IMR-90 (cell line): ENCODE measurements at regions not wholly inside any gene's neighbourhood (a gene's known extent, or its start where the extent isn't known, plus 50 kb on each side); places are given as distances from the start of the nearest gene placed in this dataset.

Experiments used
- ATAC-seq: fragments of 200-7000 bp; cut with Tn5 transposase; 2 replicates; pipeline ENCODE4 v1.9.1; 2020; ENCODE audit warnings: low read depth, mild to moderate bottlenecking, moderate library complexity
- BruUV-seq: library from RNA; stranded (reverse); fragments of 400-500 nt; replicated peaks from 2 replicates; lab custom pipeline; 2021; lab: Mats Ljungman, UMichigan
- CTCF ChIA-PET: fragments of 300-600 bp; formaldehyde crosslinking; extraction: SDS; loops from one replicate; lab custom pipeline; 2021; ENCODE audit warnings: antibody characterized with exemption; lab: Yijun Ruan, JAX
- POLR2A ChIA-PET: fragments of 300-600 bp; sonication (Branson Sonifier 250); formaldehyde crosslinking; loops from one replicate; lab custom pipeline; 2022; ENCODE audit warnings: antibody characterized with exemption; ENCODE audit not compliant: unreplicated experiment; lab: Charles Lee
- DNase-seq: peaks from one replicate; pipeline ENCODE4 v3.0.0; 2013
- H2AFZ ChIP-seq: replicated peaks from 2 replicates; pipeline ENCODE3; 2013; ENCODE audit warnings: low read length, mild to moderate bottlenecking; ENCODE audit not compliant: poor library complexity
- H2AK5ac ChIP-seq: 2 replicates; pipeline ENCODE4 v1.6.1; 2013; ENCODE audit warnings: low read depth, low read length, inconsistent platforms
- H2AK9ac ChIP-seq: replicated peaks from 2 replicates; pipeline ENCODE3; 2013; ENCODE audit warnings: mild to moderate bottlenecking, low read depth, low read length, moderate library complexity; ENCODE audit not compliant: poor library complexity
- H2BK120ac ChIP-seq: 2 replicates; pipeline ENCODE4 v1.6.1; 2013; ENCODE audit warnings: low read depth, low read length, inconsistent platforms
- H2BK15ac ChIP-seq: 3 replicates; pipeline ENCODE4 v1.6.1; 2013; ENCODE audit warnings: low read depth, low read length, inconsistent platforms
- H2BK20ac ChIP-seq: 2 replicates; pipeline ENCODE4 v1.6.1; 2013; ENCODE audit warnings: low read depth, mild to moderate bottlenecking, inconsistent platforms, low read length, moderate library complexity
- H2BK5ac ChIP-seq: 2 replicates; pipeline ENCODE4 v1.6.1; 2013; ENCODE audit warnings: mild to moderate bottlenecking, low read depth, low read length, inconsistent platforms; ENCODE audit not compliant: poor library complexity, severe bottlenecking
- H3K14ac ChIP-seq: replicated peaks from 2 replicates; pipeline ENCODE4 v1.6.1; 2013; ENCODE audit warnings: low read depth, low read length, inconsistent platforms
- H3K18ac ChIP-seq: 2 replicates; pipeline ENCODE4 v1.6.1; 2013; ENCODE audit warnings: low read depth, low read length, control low read depth
- H3K23ac ChIP-seq: 2 replicates; pipeline ENCODE4 v1.6.1; 2013; ENCODE audit warnings: low read depth, low read length, inconsistent platforms
- H3K27ac ChIP-seq: 2 replicates; pipeline ENCODE4 v1.5.1; 2013; ENCODE audit warnings: mild to moderate bottlenecking, control low read depth, low read length; ENCODE audit not compliant: insufficient read depth
- H3K27me3 ChIP-seq: 2 replicates; pipeline ENCODE4 v1.6.1; 2013; ENCODE audit warnings: low read length; ENCODE audit not compliant: control insufficient read depth, insufficient read depth
- H3K36me3 ChIP-seq: 2 replicates; pipeline ENCODE4 v1.6.1; 2013; ENCODE audit warnings: low read length, mixed read lengths; ENCODE audit not compliant: control insufficient read depth, insufficient read depth
- H3K4ac ChIP-seq: 2 replicates; pipeline ENCODE4 v1.6.1; 2013; ENCODE audit warnings: low read depth, low read length, inconsistent platforms
- H3K4me1 ChIP-seq: 2 replicates; pipeline ENCODE4 v1.6.1; 2013; ENCODE audit warnings: low read length, mixed read lengths; ENCODE audit not compliant: control insufficient read depth, insufficient read depth
- H3K4me2 ChIP-seq: 2 replicates; pipeline ENCODE4 v1.6.1; 2013; ENCODE audit warnings: low read depth, mild to moderate bottlenecking, control low read depth, low read length, moderate library complexity
- H3K4me3 ChIP-seq: 2 replicates; pipeline ENCODE4 v1.5.1; 2013; ENCODE audit warnings: low read depth, mild to moderate bottlenecking, control low read depth, low read length, moderate library complexity; ENCODE audit not compliant: insufficient read depth
- H3K56ac ChIP-seq: 2 replicates; pipeline ENCODE4 v1.6.1; 2013; ENCODE audit warnings: low read length, inconsistent platforms; ENCODE audit not compliant: insufficient read depth; ENCODE audit errors: extremely low read depth
- H3K79me1 ChIP-seq, 2 experiments: 2 replicates each; pipeline ENCODE4 v1.6.1; 2013; ENCODE audit warnings: low read length in 2 of 2, inconsistent platforms in 1 of 2, low read depth in 1 of 2
- H3K9ac ChIP-seq: 2 replicates; pipeline ENCODE4 v1.6.1; 2013; ENCODE audit warnings: low read depth, low read length, control low read depth
- H3K9me1 ChIP-seq: 2 replicates; pipeline ENCODE4 v1.6.1; 2013; ENCODE audit warnings: low read length, inconsistent platforms; ENCODE audit not compliant: insufficient read depth
- H3K9me3 ChIP-seq: 2 replicates; pipeline ENCODE4 v1.6.1; 2013; ENCODE audit warnings: low read length; ENCODE audit not compliant: control insufficient read depth, insufficient read depth
- H4K20me1 ChIP-seq: 2 replicates; pipeline ENCODE4 v1.6.1; 2013; ENCODE audit warnings: low read length, inconsistent platforms; ENCODE audit not compliant: insufficient read depth
- H4K5ac ChIP-seq: 2 replicates; pipeline ENCODE4 v1.6.1; 2013; ENCODE audit warnings: mild to moderate bottlenecking, low read depth, low read length, control low read depth
- H4K8ac ChIP-seq, 2 experiments: 2 replicates each; pipeline ENCODE4 v1.6.1; 2013; ENCODE audit warnings: low read depth in 2 of 2, low read length in 2 of 2, control low read depth in 1 of 2, inconsistent platforms in 1 of 2
- H4K91ac ChIP-seq: 2 replicates; pipeline ENCODE4 v1.6.1; 2013; ENCODE audit warnings: low read depth, low read length, inconsistent platforms; ENCODE audit not compliant: insufficient read depth
- CEBPB ChIP-seq: IDR thresholded peaks from 2 replicates; pipeline ENCODE4 v1.6.1; 2012; ENCODE audit warnings: low read depth, low read length, improper control_type of control experiment
- FOS ChIP-seq: fragments of 150-350 bp; IDR thresholded peaks from 2 replicates; pipeline ENCODE4 v1.6.1; 2016; ENCODE audit warnings: low read depth, low read length
- MAZ ChIP-seq: IDR thresholded peaks from 2 replicates; pipeline ENCODE4 v1.6.1; 2012; ENCODE audit warnings: low read depth, mild to moderate bottlenecking, low read length, improper control_type of control experiment, moderate library complexity, borderline replicate concordance
- RFX5 ChIP-seq: IDR thresholded peaks from 2 replicates; pipeline ENCODE4 v1.8.0; 2012; ENCODE audit warnings: low read depth, mild to moderate bottlenecking, low read length, moderate library complexity
- WGBS, 2 experiments: methylation state at CpG; one replicate each; pipeline versions ENCODE4 v1.1.5 to v1.1.7; 2013; ENCODE audit warnings: missing lambda C conversion rate in 2 of 2; ENCODE audit not compliant: insufficient read length in 1 of 2; ENCODE audit errors: extremely low coverage in 2 of 2; 5-methylcytosine and 5-hydroxymethylcytosine counted together
- dilution Hi-C: fragments of 300-500 bp; cut with HindIII; formaldehyde crosslinking; loops from one replicate; pipeline ENCODE4 v1.14.3; 2018; ENCODE audit warnings: low sequenced_read_pairs; ENCODE audit not compliant: unreplicated experiment
- in situ Hi-C: fragments of 300-500 bp; cut with MboI; formaldehyde crosslinking; loops from 3 replicates; pipeline ENCODE4 v1.14.3; 2019; ENCODE audit warnings: low sequenced_read_pairs, inconsistent platforms, mixed read lengths
- intact Hi-C: fragments of 100-400 bp; cut with micrococcal nuclease; formaldehyde crosslinking; loops from 2 replicates; pipeline ENCODE4 v1.10.0; 2022

DNA sequence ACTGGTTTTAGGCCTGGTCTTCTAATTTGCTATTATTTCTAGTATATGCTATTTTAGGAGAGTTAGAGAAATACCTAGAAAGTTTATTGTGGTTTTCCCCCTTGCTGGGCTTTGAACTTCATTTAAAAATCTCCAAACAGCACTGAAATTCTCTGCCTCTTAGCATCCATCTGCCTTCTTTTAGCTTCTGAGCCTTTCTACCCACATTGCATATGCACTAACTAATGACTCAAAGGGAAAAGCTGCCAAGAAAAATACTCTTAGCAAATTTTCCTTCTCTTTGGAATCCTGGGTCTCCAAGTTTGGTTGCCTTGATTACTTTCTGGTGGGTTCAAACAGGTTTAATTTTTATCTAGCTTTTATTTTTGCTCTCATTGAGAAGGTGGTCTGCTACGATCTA, 408.4 kb upstream of the PTBP2 start:
- Histone ChIP-seq H2BK120ac (no peak overlapping the region), H3K23ac (no peak overlapping the region), H3K79me1 (no peaks in the 10 kb centered on the region), H4K5ac (no peak overlapping the region), H3K36me3 (no peaks in the 10 kb centered on the region), H2BK5ac (no peak overlapping the region), H2AK9ac (no peak overlapping the region), H2AFZ (no peak overlapping the region), H3K14ac (no peak overlapping the region), H4K8ac (no peak overlapping the region), H4K91ac (no peak overlapping the region), H2AK5ac (no peak overlapping the region), H4K20me1 (no peaks in the 10 kb centered on the region), H3K9me3 (no peaks in the 10 kb centered on the region), H2BK15ac (no peak overlapping the region), H3K56ac (no peak overlapping the region), H3K27ac (no peak overlapping the region), H3K27me3 (no peaks in the 10 kb centered on the region), H3K9ac (no peak overlapping the region), H3K9me1 (no peaks in the 10 kb centered on the region), H3K4ac (no peak overlapping the region), H3K4me2 (no peak overlapping the region), H2BK20ac (no peak overlapping the region), H3K4me1 (no peaks in the 10 kb centered on the region), H3K18ac (no peak overlapping the region), H3K4me3 (no peak overlapping the region)
- no TSS peak for BruUV-seq
- DNase-seq (peak; percentile 86), ATAC-seq (peak; percentile 62; the same call in 1 of the 2 replicates)
- ChIA-PET CTCF (interaction anchor here (1.3 kb wide), 1 partner anchor 77 kb away, joined by 3 read pairs; no protein-coding TSS in a partner anchor), POLR2A (no interaction called here)
- dilution Hi-C loops (no loop called here), intact Hi-C loops (no loop called here), in situ Hi-C loops (no loop called here)
- TF ChIP-seq MAZ (no peak), RFX5 (no peak), FOS (0 out of 2 replicates have a peak, but pooled peaks have one; percentile 8), CEBPB (0 out of 2 replicates have a peak, but pooled peaks have one; percentile 31)
- WGBS, 2 experiments = no CpG with 5 or more reads among the region's 1 CpG
